ENCODE measurements at regions not wholly inside any gene's neighbourhood (a gene's known extent, or its start where the extent isn't known, plus 50 kb on each side); places are given as distances from the start of the nearest gene placed in this dataset.

DNA sequence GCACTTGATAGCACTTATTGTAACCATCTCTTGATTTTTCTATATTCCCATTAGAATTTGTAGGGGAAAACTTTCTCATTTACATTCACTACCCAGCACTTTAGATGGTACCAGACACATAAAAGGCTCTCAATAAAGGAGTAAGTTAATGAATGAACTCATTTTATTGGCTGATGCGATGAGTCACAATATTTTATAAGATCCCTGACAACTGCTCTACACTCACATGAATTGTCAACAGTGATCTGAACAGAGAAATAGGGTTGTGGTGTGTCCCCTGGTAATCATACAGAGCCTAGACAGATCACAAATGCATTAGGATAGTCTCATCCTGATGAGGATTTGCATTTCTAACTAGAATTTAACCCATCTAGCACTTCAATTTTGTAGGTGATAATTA lies 567.6 kb upstream of the ARPP21 start:
- TF ChIP-seq, protein P1, sequence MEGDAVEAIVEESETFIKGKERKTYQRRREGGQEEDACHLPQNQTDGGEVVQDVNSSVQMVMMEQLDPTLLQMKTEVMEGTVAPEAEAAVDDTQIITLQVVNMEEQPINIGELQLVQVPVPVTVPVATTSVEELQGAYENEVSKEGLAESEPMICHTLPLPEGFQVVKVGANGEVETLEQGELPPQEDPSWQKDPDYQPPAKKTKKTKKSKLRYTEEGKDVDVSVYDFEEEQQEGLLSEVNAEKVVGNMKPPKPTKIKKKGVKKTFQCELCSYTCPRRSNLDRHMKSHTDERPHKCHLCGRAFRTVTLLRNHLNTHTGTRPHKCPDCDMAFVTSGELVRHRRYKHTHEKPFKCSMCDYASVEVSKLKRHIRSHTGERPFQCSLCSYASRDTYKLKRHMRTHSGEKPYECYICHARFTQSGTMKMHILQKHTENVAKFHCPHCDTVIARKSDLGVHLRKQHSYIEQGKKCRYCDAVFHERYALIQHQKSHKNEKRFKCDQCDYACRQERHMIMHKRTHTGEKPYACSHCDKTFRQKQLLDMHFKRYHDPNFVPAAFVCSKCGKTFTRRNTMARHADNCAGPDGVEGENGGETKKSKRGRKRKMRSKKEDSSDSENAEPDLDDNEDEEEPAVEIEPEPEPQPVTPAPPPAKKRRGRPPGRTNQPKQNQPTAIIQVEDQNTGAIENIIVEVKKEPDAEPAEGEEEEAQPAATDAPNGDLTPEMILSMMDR (conservative IDR thresholded peaks at IDR 0.05; ENCODE audit: low read length) = no peak
- DNase-seq (ENCODE audit: low read depth) = no peak
- H3K4me3 ChIP-seq (ENCODE audit: low read length) = no peak overlapping the region

DNA sequence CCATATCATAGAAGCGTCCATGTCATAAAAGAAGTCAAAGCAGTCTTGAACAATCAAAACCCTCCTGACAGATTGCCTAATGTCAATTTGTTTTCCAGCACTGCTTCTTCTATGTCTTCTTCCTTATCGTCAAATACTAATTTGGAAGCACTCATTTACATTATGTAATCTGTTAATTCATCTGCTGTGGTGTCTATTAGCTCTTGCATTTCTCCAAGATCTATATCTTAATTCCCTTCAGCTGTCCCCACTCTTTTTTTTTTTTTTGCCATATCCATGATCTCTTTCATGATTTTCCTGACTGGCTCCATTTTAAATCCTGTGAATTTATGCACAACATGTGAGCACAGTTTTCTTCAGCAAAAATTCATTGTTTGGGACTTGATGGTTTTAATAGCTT lies 560.5 kb upstream of the ARPP21 start:
- DNase-seq (ENCODE audit: low read depth) = no peak
- TF ChIP-seq, protein P1 (conservative IDR thresholded peaks at IDR 0.05; ENCODE audit: low read length) = no peak
- no peak overlapping the region for H3K4me3 ChIP-seq (ENCODE audit: low read length)

DNA sequence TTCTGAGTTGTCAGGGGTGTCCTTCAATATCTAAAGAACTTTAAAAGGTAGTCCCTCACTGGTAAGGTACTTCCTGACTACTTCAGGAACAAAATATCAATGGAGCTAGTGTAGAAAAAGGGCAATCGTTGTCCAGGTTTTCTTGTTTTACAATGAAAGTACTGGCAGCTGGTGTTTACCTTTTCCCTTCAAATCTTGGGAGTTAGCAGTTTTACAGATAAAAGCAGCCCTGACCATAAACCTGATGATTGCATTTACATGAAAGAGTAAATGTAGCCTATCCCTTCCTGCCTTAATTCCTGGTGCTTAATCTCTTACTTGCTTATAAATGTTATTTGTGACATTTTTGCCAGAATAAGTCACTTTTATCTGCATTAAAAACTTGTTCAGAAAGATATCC lies 559.9 kb upstream of the ARPP21 start:
- no peak for DNase-seq (ENCODE audit: low read depth)
- H3K4me3 ChIP-seq (ENCODE audit: low read length) = no peak overlapping the region
- TF ChIP-seq, protein P1 (conservative IDR thresholded peaks at IDR 0.05; ENCODE audit: low read length) = no peak

DNA sequence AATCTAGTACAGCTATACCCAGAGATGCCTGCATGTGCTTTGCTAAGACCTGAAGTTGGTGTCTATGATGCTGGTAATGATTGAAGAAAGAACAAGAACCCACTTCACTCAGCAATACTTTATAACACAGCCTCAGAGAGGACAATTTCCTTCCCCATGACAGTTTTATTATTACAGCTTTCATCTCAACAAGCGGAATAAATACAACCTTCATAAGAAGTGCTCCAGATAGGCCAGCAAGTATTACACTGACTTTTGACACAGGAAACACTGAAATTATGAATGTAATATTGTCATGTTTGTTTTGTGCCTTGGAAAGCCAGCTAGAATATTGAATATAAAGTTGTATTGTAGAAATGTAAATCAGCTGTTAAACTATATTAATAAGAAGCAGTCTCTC lies 557.4 kb upstream of the ARPP21 start:
- TF ChIP-seq, protein P1 (conservative IDR thresholded peaks at IDR 0.05; ENCODE audit: low read length) = no peak
- no peak overlapping the region for H3K4me3 ChIP-seq (ENCODE audit: low read length)
- DNase-seq (ENCODE audit: low read depth) = no peak

DNA sequence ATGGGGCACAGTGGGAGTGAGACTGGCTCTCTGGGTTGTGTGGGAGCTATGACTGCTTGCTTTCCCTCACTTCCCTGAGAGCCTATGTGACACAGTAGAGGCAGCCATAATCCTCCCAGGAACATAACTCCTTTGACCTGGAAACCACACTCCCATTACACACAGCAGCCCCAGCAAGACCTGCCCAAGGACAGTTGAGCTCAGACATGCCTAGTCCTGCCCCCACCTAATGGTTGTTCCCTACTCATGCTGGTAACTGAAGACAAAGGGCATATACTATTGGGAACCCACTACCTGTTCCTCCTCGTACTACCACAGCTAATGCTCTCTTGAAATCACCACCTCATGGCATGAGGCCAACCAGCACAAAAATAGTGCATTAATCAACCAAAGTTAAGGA lies 550.4 kb upstream of the ARPP21 start:
- DNase-seq (ENCODE audit: low read depth) = no peak
- TF ChIP-seq, protein P1 (conservative IDR thresholded peaks at IDR 0.05; ENCODE audit: low read length) = no peak
- H3K4me3 ChIP-seq (ENCODE audit: low read length) = no peak overlapping the region

DNA sequence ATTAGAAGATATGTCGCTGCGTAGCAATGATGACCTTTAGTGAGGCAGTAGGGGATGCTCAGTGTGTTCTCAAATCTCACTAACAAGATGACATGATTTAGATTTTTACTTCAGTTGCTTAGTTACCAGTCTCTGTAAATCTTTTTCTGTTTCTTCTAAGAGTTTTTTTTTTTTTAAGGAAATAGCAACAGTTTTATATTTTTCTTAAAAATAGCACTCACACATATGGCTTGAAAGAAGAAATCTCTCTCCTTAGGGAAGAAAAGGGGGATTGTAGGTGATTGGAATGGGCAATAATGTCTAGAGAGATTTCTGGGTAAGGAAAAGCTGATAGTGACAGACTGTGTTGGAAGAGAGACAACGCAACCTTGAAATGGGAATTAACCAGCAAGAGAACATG lies 524.6 kb upstream of the ARPP21 start:
- no peak for DNase-seq (ENCODE audit: low read depth)
- TF ChIP-seq, protein P1 (conservative IDR thresholded peaks at IDR 0.05; ENCODE audit: low read length) = no peak

DNA sequence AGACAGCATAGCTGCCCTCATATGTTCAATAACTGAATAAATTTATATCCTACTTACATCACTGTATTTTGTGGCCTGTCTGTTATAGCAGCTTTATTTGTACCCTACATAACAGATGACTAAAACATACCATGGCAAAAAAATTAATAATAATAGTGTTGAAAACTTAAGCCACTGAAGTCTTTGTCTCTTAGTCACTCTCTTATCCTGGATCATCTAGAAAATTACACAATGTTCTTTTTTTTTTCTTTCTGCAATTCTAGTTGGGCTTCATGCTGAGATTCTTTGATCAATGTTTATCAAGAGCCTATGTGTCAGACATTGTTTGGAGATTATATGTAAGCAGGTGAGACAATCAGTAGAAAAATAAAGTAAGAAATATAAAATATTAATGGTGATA lies 519.3 kb upstream of the ARPP21 start:
- H3K4me3 ChIP-seq (ENCODE audit: low read length) = no peak overlapping the region
- TF ChIP-seq, protein P1 (conservative IDR thresholded peaks at IDR 0.05; ENCODE audit: low read length) = no peak
- no peak for DNase-seq (ENCODE audit: low read depth)

More for the DNA sequence above, 524.6 kb upstream of the ARPP21 start:
- no peak overlapping the region for H3K4me3 ChIP-seq (ENCODE audit: low read length)

Data from AG10803 (cell line).